ENCODE measurements at regions not wholly inside any gene's neighbourhood (a gene's known extent, or its start where the extent isn't known, plus 50 kb on each side); places are given as distances from the start of the nearest gene placed in this dataset.

DNA sequence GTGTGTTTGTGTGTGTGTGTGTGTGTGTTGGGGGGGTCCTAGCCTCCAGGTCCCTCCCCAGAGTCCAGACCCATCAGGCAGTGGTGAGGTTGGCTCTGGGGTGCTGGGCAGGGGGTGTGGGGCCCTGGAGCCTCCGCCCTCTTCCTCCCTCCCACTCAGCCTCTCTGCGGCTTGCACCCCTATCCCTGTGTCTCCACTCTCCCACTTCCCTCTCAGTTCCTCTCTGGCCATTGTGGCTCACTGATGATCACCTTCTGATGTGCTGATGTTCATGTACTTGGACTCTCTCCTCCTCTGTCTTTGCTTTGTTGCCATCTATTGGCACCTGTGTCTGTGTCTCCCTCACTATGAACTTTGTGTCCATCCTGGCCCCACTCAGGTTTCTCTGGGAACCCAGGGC is 298.7 kb downstream of the ZEB1 start:
- H3K27ac ChIP-seq, result no peak overlapping the region
- TF ChIP-seq CTCF (IDR thresholded peaks at IDR 0.05), result no peak
- no peak for TF ChIP-seq ZFX (IDR thresholded peaks at IDR 0.05; ENCODE audit: borderline replicate concordance)

DNA sequence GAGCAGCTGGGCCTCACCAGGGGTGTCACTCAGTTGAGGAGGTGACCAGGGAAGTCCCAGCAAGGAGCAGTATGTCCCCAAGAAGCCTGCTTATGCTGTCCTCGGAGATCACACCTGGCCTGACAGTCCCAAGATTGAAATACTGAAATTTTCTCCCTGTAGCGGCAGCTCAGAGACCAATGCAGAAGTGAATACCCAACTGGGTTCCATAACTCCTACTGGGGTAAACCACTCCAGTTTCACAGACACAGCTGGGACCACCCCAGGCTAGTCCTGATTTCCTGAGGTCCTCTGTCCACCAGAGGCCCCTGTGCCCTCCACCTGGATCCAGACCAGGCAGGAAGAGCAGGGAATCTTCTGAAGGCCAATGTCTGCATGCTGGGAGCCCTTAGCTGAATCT is 298.1 kb downstream of the ZEB1 start:
- H3K27ac ChIP-seq, result no peak overlapping the region
- TF ChIP-seq ZFX (IDR thresholded peaks at IDR 0.05; ENCODE audit: borderline replicate concordance), result no peak
- TF ChIP-seq CTCF (IDR thresholded peaks at IDR 0.05), result no peak

DNA sequence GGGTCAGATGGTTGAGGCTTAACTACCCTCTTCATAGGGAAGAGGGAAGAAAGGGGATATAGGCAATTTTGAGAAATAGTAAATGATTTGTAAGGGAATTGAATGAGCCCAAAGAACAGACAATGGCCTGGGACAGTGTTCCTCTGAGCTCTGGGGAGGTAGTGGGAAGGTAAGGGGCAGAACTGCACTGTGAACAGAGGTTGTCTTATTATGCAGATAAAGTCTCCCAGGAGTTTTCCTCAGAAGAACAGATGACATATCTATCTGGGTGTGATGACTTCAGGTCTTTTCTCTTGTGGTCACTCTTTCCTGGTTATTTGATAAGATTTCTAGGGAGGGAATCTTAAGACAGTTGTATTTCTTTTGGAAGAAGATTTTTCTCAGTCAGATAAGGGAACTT is 296.1 kb downstream of the ZEB1 start:
- no peak overlapping the region for H3K27ac ChIP-seq
- no peak for TF ChIP-seq CTCF (IDR thresholded peaks at IDR 0.05)
- no peak for TF ChIP-seq ZFX (IDR thresholded peaks at IDR 0.05; ENCODE audit: borderline replicate concordance)

DNA sequence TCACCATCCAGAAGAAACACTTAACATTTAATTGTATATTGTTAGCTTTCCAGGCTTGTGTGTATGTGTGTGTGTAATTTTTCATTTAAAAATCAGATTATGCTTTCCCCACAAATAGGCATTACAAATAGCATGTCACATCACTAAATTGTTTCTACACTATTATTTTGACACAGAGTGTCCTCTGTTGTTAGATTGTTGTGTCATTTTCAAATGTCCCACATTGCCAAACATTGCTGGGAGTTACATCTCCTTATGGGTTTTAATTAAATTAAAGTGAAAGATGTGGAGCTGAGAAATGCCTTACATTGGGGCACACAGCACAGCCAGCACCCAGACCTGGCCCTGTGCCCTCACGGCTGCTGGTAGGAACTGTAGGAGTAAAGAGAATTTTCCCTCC is 295.6 kb downstream of the ZEB1 start:
- TF ChIP-seq ZFX (IDR thresholded peaks at IDR 0.05; ENCODE audit: borderline replicate concordance) (no peak), CTCF (IDR thresholded peaks at IDR 0.05) (no peak)

DNA sequence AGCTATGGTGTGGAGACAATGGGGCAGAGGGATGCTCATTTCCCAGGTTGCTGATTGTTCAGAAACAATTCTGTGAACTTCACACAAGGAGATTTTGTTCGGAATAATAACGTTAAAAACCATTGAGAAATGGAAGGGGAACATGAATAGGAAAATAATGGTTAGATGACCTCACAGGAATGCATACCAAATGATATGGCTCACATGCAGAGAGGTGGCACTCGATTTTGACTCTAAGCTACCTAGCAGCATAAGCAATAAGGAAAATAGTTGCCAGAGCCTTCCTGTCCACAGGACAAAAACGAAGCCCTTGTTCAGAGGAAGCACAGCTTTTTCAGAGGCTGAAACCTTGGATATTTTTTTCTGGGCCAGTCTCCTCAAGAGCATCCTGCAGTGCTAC is 293.1 kb downstream of the ZEB1 start:
- no peak overlapping the region for H3K27ac ChIP-seq
- TF ChIP-seq CTCF (IDR thresholded peaks at IDR 0.05) (no peak), ZFX (IDR thresholded peaks at IDR 0.05; ENCODE audit: borderline replicate concordance) (no peak)

More for the DNA sequence above, 295.6 kb downstream of the ZEB1 start:
- H3K27ac ChIP-seq, result no peak overlapping the region

- no peak overlapping the region for H3K27ac ChIP-seq
- TF ChIP-seq ZFX (IDR thresholded peaks at IDR 0.05; ENCODE audit: borderline replicate concordance) (no peak), CTCF (IDR thresholded peaks at IDR 0.05) (no peak)
Observed at GRCh38 chr10:31611161-31611560, 292.1 kb downstream of the ZEB1 start.

DNA sequence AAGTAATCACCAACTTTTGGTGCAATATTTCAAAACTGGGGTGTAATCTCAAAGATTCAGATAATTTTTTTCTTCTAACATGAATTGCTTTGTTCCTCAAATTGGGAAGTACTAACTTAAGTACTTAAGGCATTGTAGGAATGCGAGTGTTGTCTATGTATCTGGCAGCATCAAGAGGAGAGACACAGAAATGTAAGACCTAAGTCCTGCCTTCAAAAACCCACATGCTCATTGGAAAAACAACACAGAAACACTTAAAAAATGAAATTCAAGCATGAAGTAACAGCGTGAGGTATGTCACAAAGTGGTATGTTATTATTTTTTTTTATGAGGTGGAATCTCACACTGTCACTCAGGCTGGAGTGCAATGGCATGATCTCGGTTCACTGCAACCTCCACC is 288.5 kb downstream of the ZEB1 start:
- H3K27ac ChIP-seq, result no peak overlapping the region
- no peak for TF ChIP-seq CTCF (IDR thresholded peaks at IDR 0.05)
- TF ChIP-seq ZFX (IDR thresholded peaks at IDR 0.05; ENCODE audit: borderline replicate concordance), result no peak
